ENCODE measurements at regions not wholly inside any gene's neighbourhood (a gene's known extent, or its start where the extent isn't known, plus 50 kb on each side); places are given as distances from the start of the nearest gene placed in this dataset.

- TF ChIP-seq POLR2A (IDR thresholded peaks at IDR 0.05), result no peak
- no peak for TF ChIP-seq POLR2AphosphoS5 (IDR thresholded peaks at IDR 0.05)
- no peak for TF ChIP-seq CTCF (IDR thresholded peaks at IDR 0.05)
Measured at GRCh38 chr6:138652824-138653223, 120.7 kb upstream of the CCDC28A start.
